ENCODE measurements at regions not wholly inside any gene's neighbourhood (a gene's known extent, or its start where the extent isn't known, plus 50 kb on each side); places are given as distances from the start of the nearest gene placed in this dataset.

DNA sequence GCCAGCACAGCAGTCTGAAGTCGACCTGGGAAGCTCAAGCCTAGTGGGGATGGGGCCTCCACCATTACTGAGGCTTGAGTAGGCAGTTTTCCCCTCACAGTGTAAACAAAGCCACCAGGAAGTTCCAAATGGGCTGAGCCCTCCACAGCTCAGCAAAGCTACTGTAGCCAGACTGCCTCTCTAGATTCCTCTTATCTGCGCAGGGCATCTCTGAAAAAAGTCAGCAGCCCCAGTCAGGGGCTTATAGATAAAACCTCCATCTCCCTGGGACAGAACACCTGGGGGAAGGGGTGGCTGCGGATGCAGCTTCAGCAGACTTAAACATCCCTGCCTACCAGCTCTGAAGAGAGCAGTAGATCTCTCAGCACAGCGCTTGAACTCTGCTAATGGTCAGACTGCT, 218.4 kb upstream of the VRK2 start:
- Histone ChIP-seq H3K27me3 (no peaks in the 10 kb centered on the region), H3K36me3 (no peaks in the 10 kb centered on the region), H3K27ac (no peak overlapping the region), H3K4me1 (no peaks in the 10 kb centered on the region), H3K9me3 (peaks cover 0 to 44% (median 0%) of the 10 kb centered on the region in 3 donors), H3K4me3 (no peak overlapping the region)
- TF ChIP-seq, protein P1, sequence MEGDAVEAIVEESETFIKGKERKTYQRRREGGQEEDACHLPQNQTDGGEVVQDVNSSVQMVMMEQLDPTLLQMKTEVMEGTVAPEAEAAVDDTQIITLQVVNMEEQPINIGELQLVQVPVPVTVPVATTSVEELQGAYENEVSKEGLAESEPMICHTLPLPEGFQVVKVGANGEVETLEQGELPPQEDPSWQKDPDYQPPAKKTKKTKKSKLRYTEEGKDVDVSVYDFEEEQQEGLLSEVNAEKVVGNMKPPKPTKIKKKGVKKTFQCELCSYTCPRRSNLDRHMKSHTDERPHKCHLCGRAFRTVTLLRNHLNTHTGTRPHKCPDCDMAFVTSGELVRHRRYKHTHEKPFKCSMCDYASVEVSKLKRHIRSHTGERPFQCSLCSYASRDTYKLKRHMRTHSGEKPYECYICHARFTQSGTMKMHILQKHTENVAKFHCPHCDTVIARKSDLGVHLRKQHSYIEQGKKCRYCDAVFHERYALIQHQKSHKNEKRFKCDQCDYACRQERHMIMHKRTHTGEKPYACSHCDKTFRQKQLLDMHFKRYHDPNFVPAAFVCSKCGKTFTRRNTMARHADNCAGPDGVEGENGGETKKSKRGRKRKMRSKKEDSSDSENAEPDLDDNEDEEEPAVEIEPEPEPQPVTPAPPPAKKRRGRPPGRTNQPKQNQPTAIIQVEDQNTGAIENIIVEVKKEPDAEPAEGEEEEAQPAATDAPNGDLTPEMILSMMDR (IDR thresholded peaks at IDR 0.05) = no peak
- no peak for TF ChIP-seq POLR2A (IDR thresholded peaks at IDR 0.05)
- no peak for TF ChIP-seq EP300 (IDR thresholded peaks at IDR 0.05)
- no peak for TF ChIP-seq POLR2AphosphoS5 (IDR thresholded peaks at IDR 0.05)
- WGBS, 2 donors (ENCODE audit: low coverage in 1 of 2) = no CpG with 5 or more reads among the region's 4 CpGs
- ATAC-seq = no peak

DNA sequence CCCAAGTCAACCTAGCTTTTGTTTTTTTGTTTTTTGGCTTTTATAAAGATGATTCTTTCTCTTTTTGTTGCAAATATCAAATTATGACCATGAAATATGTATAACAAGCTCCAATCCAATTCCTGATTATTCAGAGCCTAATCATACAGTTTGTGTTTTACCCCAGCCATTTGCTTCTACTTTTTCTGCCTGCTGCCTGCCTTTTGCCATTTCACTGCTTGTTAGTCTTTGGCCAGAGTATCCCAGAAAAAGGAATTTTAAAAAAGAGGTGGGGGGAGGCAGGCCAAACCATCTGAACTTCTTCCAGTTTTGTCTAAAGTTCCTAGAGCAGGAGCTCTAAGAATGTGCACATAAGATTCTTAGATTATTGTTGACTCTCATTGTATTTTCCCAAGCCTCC, 211.9 kb upstream of the VRK2 start:
- H3K27ac ChIP-seq = no peak overlapping the region
- no peak for TF ChIP-seq POLR2A (IDR thresholded peaks at IDR 0.05)
- ATAC-seq = no peak
- H3K36me3 ChIP-seq = no peaks in the 10 kb centered on the region
- no peaks in the 10 kb centered on the region for H3K27me3 ChIP-seq
- H3K4me3 ChIP-seq = no peak overlapping the region
- H3K9me3 ChIP-seq = peaks cover 0 to 10% (median 0%) of the 10 kb centered on the region in 3 donors
- H3K4me1 ChIP-seq = no peaks in the 10 kb centered on the region

DNA sequence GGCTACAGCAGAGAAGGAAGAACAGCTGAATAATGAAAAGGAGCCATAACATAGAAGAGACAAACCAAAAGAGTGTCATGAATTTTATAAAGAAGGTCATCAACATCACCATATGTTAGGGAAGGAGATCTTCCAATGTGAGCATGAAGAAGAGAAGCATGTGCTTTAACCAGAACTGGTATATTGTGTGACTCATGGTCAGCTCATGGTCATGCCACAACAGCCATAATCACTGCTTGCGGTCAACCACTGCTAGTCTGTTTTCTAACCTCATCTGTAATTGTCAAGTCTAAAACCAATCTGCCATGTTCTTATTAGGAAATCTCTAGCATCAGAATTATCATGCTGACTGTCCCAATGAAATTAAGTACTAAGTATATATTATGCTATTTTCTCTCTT, 204.1 kb upstream of the VRK2 start:
- Histone ChIP-seq H3K27me3 (no peaks in the 10 kb centered on the region), H3K36me3 (no peaks in the 10 kb centered on the region), H3K27ac (no peak overlapping the region), H3K9me3 (peaks cover 0 to 12% (median 0%) of the 10 kb centered on the region in 3 donors), H3K4me3 (no peak overlapping the region), H3K4me1 (no peaks in the 10 kb centered on the region)
- TF ChIP-seq, protein P1 (IDR thresholded peaks at IDR 0.05) = no peak
- TF ChIP-seq POLR2AphosphoS5 (IDR thresholded peaks at IDR 0.05) (no peak), EP300 (IDR thresholded peaks at IDR 0.05) (no peak)
- no peak for ATAC-seq
- WGBS, 2 donors (ENCODE audit: low coverage in 1 of 2) = 100% methylated on average over 1 of the region's 1 CpG

DNA sequence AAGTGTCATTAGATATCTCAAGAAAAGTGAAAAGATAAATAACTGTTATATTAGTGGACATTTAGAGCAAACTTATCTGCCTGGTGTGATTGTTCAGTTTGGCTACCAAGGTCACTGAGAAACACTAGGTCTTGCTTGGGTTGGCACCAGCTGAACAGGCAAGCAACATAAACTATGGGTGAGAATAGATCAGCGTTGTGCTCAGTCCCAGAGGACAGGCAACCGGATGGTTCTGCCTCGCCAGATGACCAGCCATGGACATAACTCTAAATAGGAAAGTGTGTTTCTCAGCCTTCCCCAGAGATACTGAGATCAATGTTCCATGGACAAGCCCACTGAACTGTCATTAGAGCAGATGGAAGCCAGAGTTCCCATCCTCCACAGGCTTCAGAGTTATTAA, 203.4 kb upstream of the VRK2 start:
- ATAC-seq = no peak
- 100% methylated on average over 1 of the region's 3 CpGs for WGBS, 2 donors (ENCODE audit: low coverage in 1 of 2)
- Histone ChIP-seq H3K4me1 (no peaks in the 10 kb centered on the region), H3K4me3 (no peak overlapping the region), H3K9me3 (peaks cover 0 to 12% (median 0%) of the 10 kb centered on the region in 3 donors), H3K36me3 (no peaks in the 10 kb centered on the region), H3K27ac (no peak overlapping the region), H3K27me3 (no peaks in the 10 kb centered on the region)
- no peak for TF ChIP-seq POLR2A (IDR thresholded peaks at IDR 0.05)
- TF ChIP-seq, protein P1 (IDR thresholded peaks at IDR 0.05) = no peak
- no peak for TF ChIP-seq EP300 (IDR thresholded peaks at IDR 0.05)
- no peak for TF ChIP-seq POLR2AphosphoS5 (IDR thresholded peaks at IDR 0.05)

DNA sequence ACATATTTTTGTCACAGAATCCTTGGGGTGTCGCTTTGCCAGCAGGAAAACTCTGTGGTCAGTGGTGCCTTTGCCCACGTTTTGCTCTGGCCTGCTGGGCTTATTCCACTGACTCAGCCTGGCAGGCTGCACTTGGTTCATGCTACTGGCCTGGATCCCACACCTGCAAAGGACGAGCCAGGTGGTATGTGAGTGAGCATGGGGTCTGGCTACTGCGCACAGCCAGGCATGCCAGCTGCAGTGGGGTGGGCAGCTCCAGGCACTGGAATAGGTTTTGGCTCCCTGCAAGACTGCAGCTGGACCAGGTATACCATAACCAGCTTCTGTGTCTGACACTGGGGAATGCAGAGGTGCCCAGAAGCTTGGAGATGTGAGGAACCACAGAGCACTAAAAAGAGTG, 197.9 kb upstream of the VRK2 start:
- TF ChIP-seq, protein P1 (IDR thresholded peaks at IDR 0.05) = no peak
- TF ChIP-seq POLR2A (IDR thresholded peaks at IDR 0.05) = no peak
- TF ChIP-seq EP300 (IDR thresholded peaks at IDR 0.05) = no peak
- Histone ChIP-seq H3K4me3 (no peak overlapping the region), H3K27ac (no peak overlapping the region), H3K9me3 (peaks cover 0 to 12% (median 0%) of the 10 kb centered on the region in 3 donors), H3K27me3 (no peaks in the 10 kb centered on the region), H3K4me1 (no peaks in the 10 kb centered on the region), H3K36me3 (no peaks in the 10 kb centered on the region)
- no peak for ATAC-seq
- WGBS, 2 donors (ENCODE audit: low coverage in 1 of 2) = 50 to 70% methylated on average over 2 of the region's 4 CpGs

DNA sequence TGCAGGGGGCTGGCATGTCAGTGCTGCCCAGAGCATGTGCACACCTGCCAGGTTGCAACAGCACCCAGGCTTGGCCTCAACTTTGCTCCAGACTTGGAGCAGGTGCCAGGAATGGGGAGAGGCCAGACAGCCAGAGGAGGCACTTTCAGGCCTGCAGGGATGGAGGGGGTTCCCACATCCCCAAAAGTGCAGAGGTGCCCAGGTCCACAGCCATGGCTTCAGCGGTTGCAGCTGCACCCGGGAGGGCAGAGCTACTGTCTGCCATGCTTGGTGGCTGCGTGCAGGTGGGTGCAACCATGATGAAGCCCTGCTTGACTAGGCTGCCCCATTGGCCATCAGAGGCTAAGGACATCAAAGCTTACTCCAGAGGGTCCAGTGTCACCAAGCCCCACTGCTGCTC, 196.8 kb upstream of the VRK2 start:
- H3K27me3 ChIP-seq = no peaks in the 10 kb centered on the region
- WGBS, 2 donors (ENCODE audit: low coverage in 1 of 2) = no CpG with 5 or more reads among the region's 3 CpGs
- TF ChIP-seq POLR2A (IDR thresholded peaks at IDR 0.05) = no peak
- no peak for TF ChIP-seq POLR2AphosphoS5 (IDR thresholded peaks at IDR 0.05)
- no peak for TF ChIP-seq EP300 (IDR thresholded peaks at IDR 0.05)
- TF ChIP-seq, protein P1 (IDR thresholded peaks at IDR 0.05) = no peak
- no peaks in the 10 kb centered on the region for H3K36me3 ChIP-seq
- no peak overlapping the region for H3K27ac ChIP-seq
- H3K4me3 ChIP-seq = no peak overlapping the region
- H3K4me1 ChIP-seq = no peaks in the 10 kb centered on the region
- ATAC-seq = no peak
- peaks cover 0 to 12% (median 0%) of the 10 kb centered on the region in 3 donors for H3K9me3 ChIP-seq
